KMS-11 (cell line): ENCODE measurements at regions not wholly inside any gene's neighbourhood (a gene's known extent, or its start where the extent isn't known, plus 50 kb on each side); places are given as distances from the start of the nearest gene placed in this dataset.

Source experiments
- H2AFZ ChIP-seq: fragments of 200-600 bp; sonication (generic); 2 replicates; pipeline ENCODE4 v1.6.1; 2016; ENCODE audit warnings: antibody characterized with exemption, mixed run types, low read depth
- H3K27ac ChIP-seq: fragments of 200-600 bp; sonication (generic); 2 replicates; pipeline ENCODE4 v1.6.1; 2016; ENCODE audit warnings: mild to moderate bottlenecking, mixed run types
- H3K27me3 ChIP-seq: fragments of 200-600 bp; sonication (generic); 2 replicates; pipeline ENCODE4 v1.6.1; 2017; ENCODE audit warnings: mild to moderate bottlenecking, low read depth, mixed run types, moderate library complexity; ENCODE audit not compliant: insufficient read depth
- H3K36me3 ChIP-seq: fragments of 200-600 bp; sonication (generic); 2 replicates; pipeline ENCODE4 v1.6.1; 2017; ENCODE audit warnings: mild to moderate bottlenecking, mixed run types; ENCODE audit not compliant: insufficient read depth
- H3K4me1 ChIP-seq: fragments of 200-600 bp; sonication (generic); 2 replicates; pipeline ENCODE4 v1.6.1; 2016; ENCODE audit warnings: mild to moderate bottlenecking, low read depth, mixed run types; ENCODE audit not compliant: poor library complexity, severe bottlenecking
- H3K4me2 ChIP-seq: fragments of 200-600 bp; sonication (generic); 2 replicates; pipeline ENCODE4 v1.7.0; 2016; ENCODE audit warnings: mild to moderate bottlenecking, mixed run types
- H3K4me3 ChIP-seq: fragments of 200-600 bp; sonication (generic); IDR thresholded peaks from 2 replicates; pipeline ENCODE4 v1.6.1; 2017; ENCODE audit warnings: low read depth, low read length, mixed read lengths; ENCODE audit not compliant: insufficient read depth
- H3K79me2 ChIP-seq: fragments of 200-600 bp; sonication (generic); 2 replicates; pipeline ENCODE4 v1.6.1; 2016; ENCODE audit warnings: low read depth, mixed run types; ENCODE audit not compliant: insufficient read depth
- H3K9ac ChIP-seq: fragments of 200-600 bp; sonication (generic); 2 replicates; pipeline ENCODE4 v1.6.1; 2016; ENCODE audit warnings: mild to moderate bottlenecking, mixed run types
- H4K20me1 ChIP-seq: fragments of 200-600 bp; sonication (generic); 2 replicates; pipeline ENCODE4 v1.6.1; 2016; ENCODE audit warnings: mild to moderate bottlenecking, mixed run types; ENCODE audit not compliant: insufficient read depth
- TF ChIP-seq, protein P1 (sequence below): fragments of 200-600 bp; sonication (generic); conservative IDR thresholded peaks from 2 replicates; pipeline ENCODE4 v1.6.1; 2017; ENCODE audit warnings: low read depth, mild to moderate bottlenecking, antibody characterized with exemption, low read length, moderate library complexity, mixed read lengths

DNA sequence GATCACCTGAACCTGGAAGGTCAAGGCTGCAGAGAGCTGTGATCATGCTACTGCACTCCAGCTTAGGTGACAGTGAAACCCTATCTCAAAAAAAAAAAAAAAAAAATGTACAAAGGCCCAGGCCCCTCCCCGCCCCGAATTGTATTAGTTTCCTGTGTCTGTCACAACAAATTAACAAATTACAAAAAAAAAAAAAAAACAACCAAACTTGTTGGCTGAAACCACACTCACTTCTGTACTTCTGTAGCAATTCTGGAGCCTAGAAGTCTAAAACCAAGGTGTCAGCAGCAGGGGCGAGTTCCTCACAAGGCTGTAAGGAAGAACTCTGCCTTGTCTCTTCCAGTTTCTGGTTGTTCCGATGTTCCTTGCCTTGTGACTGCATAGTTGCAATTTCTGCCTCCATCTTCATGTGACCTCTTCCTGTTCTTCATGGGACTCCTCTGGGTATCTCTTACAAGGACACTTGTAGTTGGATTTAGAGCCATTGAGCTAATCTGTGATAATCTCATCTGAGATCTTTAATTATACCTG lies 100.8 kb upstream of the ZSWIM2 start:
- H4K20me1 ChIP-seq, result no peaks in the 10 kb centered on the region
- H3K9ac ChIP-seq, result no peak overlapping the region
- peak overlapping the region; percentile 19; the same call in 1 of the 2 replicates for H2AFZ ChIP-seq
- TF ChIP-seq, protein P1, sequence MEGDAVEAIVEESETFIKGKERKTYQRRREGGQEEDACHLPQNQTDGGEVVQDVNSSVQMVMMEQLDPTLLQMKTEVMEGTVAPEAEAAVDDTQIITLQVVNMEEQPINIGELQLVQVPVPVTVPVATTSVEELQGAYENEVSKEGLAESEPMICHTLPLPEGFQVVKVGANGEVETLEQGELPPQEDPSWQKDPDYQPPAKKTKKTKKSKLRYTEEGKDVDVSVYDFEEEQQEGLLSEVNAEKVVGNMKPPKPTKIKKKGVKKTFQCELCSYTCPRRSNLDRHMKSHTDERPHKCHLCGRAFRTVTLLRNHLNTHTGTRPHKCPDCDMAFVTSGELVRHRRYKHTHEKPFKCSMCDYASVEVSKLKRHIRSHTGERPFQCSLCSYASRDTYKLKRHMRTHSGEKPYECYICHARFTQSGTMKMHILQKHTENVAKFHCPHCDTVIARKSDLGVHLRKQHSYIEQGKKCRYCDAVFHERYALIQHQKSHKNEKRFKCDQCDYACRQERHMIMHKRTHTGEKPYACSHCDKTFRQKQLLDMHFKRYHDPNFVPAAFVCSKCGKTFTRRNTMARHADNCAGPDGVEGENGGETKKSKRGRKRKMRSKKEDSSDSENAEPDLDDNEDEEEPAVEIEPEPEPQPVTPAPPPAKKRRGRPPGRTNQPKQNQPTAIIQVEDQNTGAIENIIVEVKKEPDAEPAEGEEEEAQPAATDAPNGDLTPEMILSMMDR, result no peak
- H3K4me2 ChIP-seq, result peak overlapping the region; percentile 26; the same call in 1 of the 2 replicates
- no peak overlapping the region for H3K4me3 ChIP-seq
- peaks cover 66% of the 10 kb centered on the region for H3K4me1 ChIP-seq
- H3K79me2 ChIP-seq, result no peaks in the 10 kb centered on the region
- no peaks in the 10 kb centered on the region for H3K36me3 ChIP-seq
- H3K27me3 ChIP-seq, result no peaks in the 10 kb centered on the region
- peak overlapping the region; percentile 4; the same call in 1 of the 2 replicates for H3K27ac ChIP-seq

DNA sequence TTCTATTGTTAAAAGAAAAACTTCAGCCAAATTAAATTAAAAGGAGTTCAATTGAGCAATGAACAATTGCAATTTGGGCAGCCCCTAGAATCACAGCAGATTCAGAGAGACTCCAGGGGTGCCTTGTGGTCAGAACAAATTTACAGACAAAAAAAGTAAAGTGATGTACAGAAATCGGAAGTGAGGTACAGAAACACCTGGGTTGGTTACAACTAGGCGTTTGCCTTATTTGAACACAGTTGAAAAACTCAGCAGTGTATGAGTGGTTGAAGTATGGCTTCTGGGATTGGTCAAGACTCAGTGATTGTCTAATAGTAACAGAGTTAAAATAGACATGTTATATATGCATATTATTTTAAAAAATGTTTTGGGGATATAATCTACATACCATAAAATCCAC lies 98.5 kb upstream of the ZSWIM2 start:
- peak overlapping the region; percentile 1; the same call in 1 of the 2 replicates for H3K27ac ChIP-seq
- peaks cover 66% of the 10 kb centered on the region for H3K4me1 ChIP-seq
- H4K20me1 ChIP-seq, result no peaks in the 10 kb centered on the region
- TF ChIP-seq, protein P1, result no peak
- peak overlapping the region; percentile 35; the same call in 1 of the 2 replicates for H2AFZ ChIP-seq
- H3K4me2 ChIP-seq, result peak overlapping the region; percentile 52
- no peaks in the 10 kb centered on the region for H3K27me3 ChIP-seq
- no peak overlapping the region for H3K4me3 ChIP-seq
- no peak overlapping the region for H3K9ac ChIP-seq
- H3K36me3 ChIP-seq, result no peaks in the 10 kb centered on the region
- H3K79me2 ChIP-seq, result no peaks in the 10 kb centered on the region

DNA sequence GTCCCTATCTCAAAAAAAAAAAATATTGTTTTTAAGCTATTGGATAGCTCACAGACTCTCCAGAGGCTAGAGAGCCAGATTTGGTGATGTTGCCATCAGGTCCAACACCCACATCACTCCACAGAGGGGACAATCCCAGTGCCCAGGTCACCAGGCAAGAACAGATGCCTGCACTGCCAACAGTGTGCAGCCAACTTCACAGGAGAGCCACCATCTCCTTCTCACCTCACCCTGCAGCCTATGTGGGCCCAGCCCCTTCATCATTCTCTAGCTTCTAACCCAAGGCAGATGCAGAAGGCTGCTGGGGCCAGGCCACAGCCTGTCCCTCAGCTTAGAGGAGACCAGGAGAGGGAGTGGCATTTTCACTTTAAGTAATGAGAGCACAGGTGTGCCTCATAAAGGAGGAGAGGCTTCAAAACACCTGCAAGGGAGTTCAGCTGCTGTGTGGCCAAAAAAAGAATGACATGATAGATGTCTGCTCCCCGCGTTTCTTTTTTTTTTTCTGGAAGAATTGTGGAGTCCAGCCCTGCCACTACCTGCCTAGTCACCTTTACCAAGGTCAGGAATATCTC lies 98.0 kb upstream of the ZSWIM2 start:
- no peaks in the 10 kb centered on the region for H3K36me3 ChIP-seq
- H3K27ac ChIP-seq, result peak overlapping the region; percentile 1; the same call in 1 of the 2 replicates
- TF ChIP-seq, protein P1, result no peak; the same call in 1 of the 2 replicates
- H3K4me3 ChIP-seq, result no peak overlapping the region
- H3K9ac ChIP-seq, result no peak overlapping the region; the same call in 1 of the 2 replicates
- H2AFZ ChIP-seq, result peak overlapping the region; percentile 35; the same call in 1 of the 2 replicates
- H3K27me3 ChIP-seq, result no peaks in the 10 kb centered on the region
- H3K4me2 ChIP-seq, result peak overlapping the region; percentile 52
- H4K20me1 ChIP-seq, result no peaks in the 10 kb centered on the region
- no peaks in the 10 kb centered on the region for H3K79me2 ChIP-seq
- peaks cover 61% of the 10 kb centered on the region for H3K4me1 ChIP-seq

DNA sequence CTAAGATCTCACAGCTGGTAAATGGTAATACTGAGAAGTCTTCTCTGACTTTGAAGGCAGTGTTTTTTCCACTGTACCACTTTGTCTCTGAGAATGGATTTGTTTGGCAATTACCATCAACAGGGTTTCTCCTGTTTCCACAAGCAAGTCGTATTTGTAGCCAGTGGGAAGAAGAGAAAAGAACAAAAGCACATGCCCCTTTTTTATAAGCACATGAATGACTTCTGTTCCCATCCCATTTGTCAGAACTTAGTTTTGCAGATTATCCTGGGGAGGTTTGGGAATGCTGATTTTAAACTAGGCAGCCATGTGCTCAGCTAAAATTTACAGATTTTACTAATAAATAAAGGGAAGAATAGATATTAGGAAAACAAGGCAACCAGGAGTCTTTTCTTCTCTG lies 92.9 kb upstream of the ZSWIM2 start:
- no peak overlapping the region for H3K9ac ChIP-seq
- H4K20me1 ChIP-seq, result no peaks in the 10 kb centered on the region
- no peak overlapping the region for H3K4me3 ChIP-seq
- no peaks in the 10 kb centered on the region for H3K36me3 ChIP-seq
- no peak overlapping the region for H3K27ac ChIP-seq
- H3K27me3 ChIP-seq, result no peaks in the 10 kb centered on the region
- no peak overlapping the region for H3K4me2 ChIP-seq
- H3K79me2 ChIP-seq, result no peaks in the 10 kb centered on the region
- H3K4me1 ChIP-seq, result peaks cover 11% of the 10 kb centered on the region
- TF ChIP-seq, protein P1, result no peak
- H2AFZ ChIP-seq, result no peak overlapping the region
